ENCODE measurements at regions not wholly inside any gene's neighbourhood (a gene's known extent, or its start where the extent isn't known, plus 50 kb on each side); places are given as distances from the start of the nearest gene placed in this dataset.

- Histone ChIP-seq H3F3A (ENCODE audit: insufficient read depth, low read depth) (no peaks in the 10 kb centered on the region), H3K4me3 (no peak overlapping the region), H3K79me2 (ENCODE audit: low read depth) (no peaks in the 10 kb centered on the region), H3K27ac (no peak overlapping the region), H3K4me1 (replicated peaks; ENCODE audit: insufficient read depth) (no peaks in the 10 kb centered on the region), H3K36me3 (ENCODE audit: low read depth) (no peaks in the 10 kb centered on the region), H2AFZ (no peak overlapping the region), H3K9me3 (ENCODE audit: insufficient read depth, low read depth) (no peaks in the 10 kb centered on the region), H3K27me3 (ENCODE audit: insufficient read depth, low read depth) (no peaks in the 10 kb centered on the region), H3K9me2 (ENCODE audit: insufficient read depth) (no peaks in the 10 kb centered on the region), H3K4me2 (no peak overlapping the region), H4K20me1 (ENCODE audit: insufficient read depth) (no peaks in the 10 kb centered on the region)
- DNase-seq, result no peak
- CTCF ChIA-PET, result no interaction called here
- BruUV-seq (replicated peaks), result no TSS peak
- intact Hi-C loops (cut with micrococcal nuclease; ENCODE audit: unreplicated experiment), result no loop called here
- TF ChIP-seq EZH2 (IDR thresholded peaks at IDR 0.05; ENCODE audit: low read depth) (no peak), CTCF (conservative IDR thresholded peaks at IDR 0.05) (no peak)
- POLR2A ChIA-PET (ENCODE audit: unreplicated experiment), result no interaction called here
These were observed 789.0 kb downstream of the PLA2G4A start for GRCh38 chr1:187617776-187618175.

- Histone ChIP-seq H3K9me3 (ENCODE audit: insufficient read depth, low read depth) (no peaks in the 10 kb centered on the region), H3K4me1 (replicated peaks; ENCODE audit: insufficient read depth) (no peaks in the 10 kb centered on the region), H4K20me1 (ENCODE audit: insufficient read depth) (no peaks in the 10 kb centered on the region), H3F3A (ENCODE audit: insufficient read depth, low read depth) (no peaks in the 10 kb centered on the region), H2AFZ (no peak overlapping the region), H3K27me3 (ENCODE audit: insufficient read depth, low read depth) (no peaks in the 10 kb centered on the region), H3K79me2 (ENCODE audit: low read depth) (no peaks in the 10 kb centered on the region), H3K9me2 (ENCODE audit: insufficient read depth) (no peaks in the 10 kb centered on the region), H3K4me2 (no peak overlapping the region), H3K36me3 (ENCODE audit: low read depth) (no peaks in the 10 kb centered on the region), H3K4me3 (no peak overlapping the region), H3K27ac (no peak overlapping the region)
- DNase-seq, result no peak
- ChIA-PET CTCF (no interaction called here), POLR2A (ENCODE audit: unreplicated experiment) (no interaction called here)
- TF ChIP-seq EZH2 (IDR thresholded peaks at IDR 0.05; ENCODE audit: low read depth) (no peak), CTCF (conservative IDR thresholded peaks at IDR 0.05) (no peak)
- no TSS peak for BruUV-seq (replicated peaks)
- intact Hi-C loops (cut with micrococcal nuclease; ENCODE audit: unreplicated experiment), result no loop called here
These were observed 790.4 kb downstream of the PLA2G4A start for GRCh38 chr1:187619175-187619574.

GRCh38 chr1:187621951-187622350 is 793.2 kb downstream of the PLA2G4A start:
- H2AFZ ChIP-seq, result no peak overlapping the region
- H3K9me2 ChIP-seq (ENCODE audit: insufficient read depth), result no peaks in the 10 kb centered on the region
- no peak overlapping the region for H3K4me2 ChIP-seq
- H3K9me3 ChIP-seq (ENCODE audit: insufficient read depth, low read depth), result no peaks in the 10 kb centered on the region
- BruUV-seq (replicated peaks), result no TSS peak
- CTCF ChIA-PET, result no interaction called here
- no peak overlapping the region for H3K4me3 ChIP-seq
- no peaks in the 10 kb centered on the region for H3K27me3 ChIP-seq (ENCODE audit: insufficient read depth, low read depth)
- intact Hi-C loops (cut with micrococcal nuclease; ENCODE audit: unreplicated experiment), result loop anchor here (10.0 kb wide), 1 partner anchor 57 kb away; no protein-coding TSS in a partner anchor
- POLR2A ChIA-PET (ENCODE audit: unreplicated experiment), result no interaction called here
- H3F3A ChIP-seq (ENCODE audit: insufficient read depth, low read depth), result no peaks in the 10 kb centered on the region
- no peak for DNase-seq
- no peak overlapping the region for H3K27ac ChIP-seq
- H3K79me2 ChIP-seq (ENCODE audit: low read depth), result no peaks in the 10 kb centered on the region
- TF ChIP-seq CTCF (conservative IDR thresholded peaks at IDR 0.05) (no peak), EZH2 (IDR thresholded peaks at IDR 0.05; ENCODE audit: low read depth) (no peak)
- no peaks in the 10 kb centered on the region for H3K4me1 ChIP-seq (replicated peaks; ENCODE audit: insufficient read depth)
- H4K20me1 ChIP-seq (ENCODE audit: insufficient read depth), result no peaks in the 10 kb centered on the region
- H3K36me3 ChIP-seq (ENCODE audit: low read depth), result no peaks in the 10 kb centered on the region

All from PC-9 (cell line).